ENCODE measurements at regions not wholly inside any gene's neighbourhood (a gene's known extent, or its start where the extent isn't known, plus 50 kb on each side); places are given as distances from the start of the nearest gene placed in this dataset.

- DNase-seq: no peak
These were observed 223.8 kb upstream of the BOD1L1 start for GRCh38 chr4:13851085-13851940.

- no peak for DNase-seq
These were observed 224.9 kb upstream of the BOD1L1 start for GRCh38 chr4:13852411-13852810.

GRCh38 chr4:13856387-13856786 is 228.9 kb upstream of the BOD1L1 start:
- no peak for DNase-seq

- no peak for DNase-seq
These were observed 229.9 kb upstream of the BOD1L1 start for GRCh38 chr4:13857397-13857796.

- no peak for DNase-seq
These were observed 230.3 kb upstream of the BOD1L1 start for GRCh38 chr4:13857800-13858199.

- DNase-seq: no peak
These were observed 231.9 kb upstream of the BOD1L1 start for GRCh38 chr4:13859423-13859822.

GRCh38 chr4:13860126-13860525 is 232.6 kb upstream of the BOD1L1 start:
- DNase-seq: no peak

GRCh38 chr4:13865871-13866669 is 238.5 kb upstream of the BOD1L1 start:
- no peak for DNase-seq

GRCh38 chr4:13866881-13867280 is 239.4 kb upstream of the BOD1L1 start:
- no peak for DNase-seq

GRCh38 chr4:13872155-13872554 is 244.6 kb upstream of the BOD1L1 start:
- DNase-seq: no peak

GRCh38 chr4:13872955-13873354 is 245.4 kb upstream of the BOD1L1 start:
- no peak for DNase-seq

GRCh38 chr4:13875181-13875580 is 247.7 kb upstream of the BOD1L1 start:
- no peak for DNase-seq

- no peak for DNase-seq
These were observed 248.6 kb upstream of the BOD1L1 start for GRCh38 chr4:13876131-13876530.

GRCh38 chr4:13876940-13877339 is 249.4 kb upstream of the BOD1L1 start:
- DNase-seq: no peak

GRCh38 chr4:13877626-13878025 is 250.1 kb upstream of the BOD1L1 start:
- no peak for DNase-seq

GRCh38 chr4:13881892-13882291 is 254.4 kb upstream of the BOD1L1 start:
- DNase-seq: no peak

GRCh38 chr4:13887010-13887409 is 259.5 kb upstream of the BOD1L1 start:
- DNase-seq: no peak

- DNase-seq: no peak
These were observed 260.6 kb upstream of the BOD1L1 start for GRCh38 chr4:13888112-13888511.

GRCh38 chr4:13891544-13891939 is 264.0 kb upstream of the BOD1L1 start:
- no peak for DNase-seq

- DNase-seq: no peak
These were observed 265.2 kb upstream of the BOD1L1 start for GRCh38 chr4:13892739-13893105.

- DNase-seq: no peak
These were observed 265.7 kb upstream of the BOD1L1 start for GRCh38 chr4:13893211-13893610.

- no peak for DNase-seq
These were observed 266.5 kb upstream of the BOD1L1 start for GRCh38 chr4:13893987-13894386.

GRCh38 chr4:13900780-13901179 is 273.3 kb upstream of the BOD1L1 start:
- no peak for DNase-seq

GRCh38 chr4:13902146-13902545 is 274.6 kb upstream of the BOD1L1 start:
- no peak for DNase-seq

Data from SIG-M5 (cell line).